ENCODE measurements at regions not wholly inside any gene's neighbourhood (a gene's known extent, or its start where the extent isn't known, plus 50 kb on each side); places are given as distances from the start of the nearest gene placed in this dataset.

GRCh38 chr19:31014668-31015067, 334.6 kb downstream of the TSHZ3 start:
- no peak for TF ChIP-seq FOXA1 (IDR thresholded peaks at IDR 0.05)
- TF ChIP-seq NFRKB (IDR thresholded peaks at IDR 0.05), result no peak
- TF ChIP-seq ELF4 (IDR thresholded peaks at IDR 0.05), result no peak
- TF ChIP-seq BHLHE40 (IDR thresholded peaks at IDR 0.05; ENCODE audit: borderline replicate concordance), result no peak
- no peak for TF ChIP-seq ZNF384 (IDR thresholded peaks at IDR 0.05)
- TF ChIP-seq FOXM1 (IDR thresholded peaks at IDR 0.05; ENCODE audit: borderline replicate concordance), result no peak
- TF ChIP-seq SP1 (IDR thresholded peaks at IDR 0.05), result no peak
- TF ChIP-seq SUZ12 (IDR thresholded peaks at IDR 0.05), result no peak
- TF ChIP-seq L3MBTL2 (conservative IDR thresholded peaks at IDR 0.05), result no peak
- TF ChIP-seq TARDBP (IDR thresholded peaks at IDR 0.05), result no peak

Data from HEK293T (cell line).